ENCODE measurements at regions not wholly inside any gene's neighbourhood (a gene's known extent, or its start where the extent isn't known, plus 50 kb on each side); places are given as distances from the start of the nearest gene placed in this dataset.

GRCh38 chr1:147377263-147378246, 135.1 kb downstream of the CHD1L start:
- Mint-ChIP-seq H3K4me1 (peaks cover 6% of the 10 kb centered on the region), H3K9me3 (peaks cover 16% of the 10 kb centered on the region), H3K27ac (no peak overlapping the region), H3K4me3 (no peak overlapping the region), H3K27me3 (ENCODE audit: low read depth) (no peaks in the 10 kb centered on the region), H3K36me3 (peaks cover 3% of the 10 kb centered on the region; the same call in 1 of the 2 replicates)
- no peak for ATAC-seq
- TF ChIP-seq TCF7 (CRISPR knock-in tag; IDR thresholded peaks at IDR 0.05; ENCODE audit: low read depth) (no peak), SMAD3 (CRISPR knock-in tag; IDR thresholded peaks at IDR 0.05; ENCODE audit: borderline replicate concordance) (no peak)
- no peak for DNase-seq (ENCODE audit: low spot score)
- ChIA-PET POLR2A (no interaction called here), CTCF (interaction anchor here (1.3 to 3.8 kb wide), 3 partner anchors 12 to 249 kb away, joined by 3 to 15 read pairs (median 5); no protein-coding TSS in a partner anchor)

DNA sequence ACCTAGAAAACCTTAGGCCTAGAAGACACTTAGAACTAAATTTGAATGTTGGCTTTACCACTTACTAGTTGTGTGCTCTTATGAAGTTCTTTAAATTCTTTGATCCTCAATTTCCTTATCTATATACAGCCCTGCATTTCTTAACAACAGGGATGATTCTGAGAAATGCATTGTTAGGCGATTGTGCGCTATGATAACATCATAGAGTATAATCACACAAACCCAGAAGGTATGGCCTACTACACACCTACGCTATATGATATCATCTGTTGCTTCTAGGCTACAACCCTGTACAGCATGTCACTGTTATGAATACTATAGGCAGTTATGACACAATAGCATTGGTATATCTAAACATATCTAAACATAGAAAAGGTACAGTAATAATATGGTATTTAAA, 137.4 kb downstream of the CHD1L start:
- H3K4me3 Mint-ChIP-seq = no peak overlapping the region
- CTCF ChIA-PET = interaction anchor here (0.9 to 3.8 kb wide), 2 partner anchors 10 to 106 kb away, joined by 3 to 15 read pairs; no protein-coding TSS in a partner anchor
- TF ChIP-seq SP1 (CRISPR knock-in tag; conservative IDR thresholded peaks at IDR 0.05) (no peak), GABPB1 (CRISPR knock-in tag; IDR thresholded peaks at IDR 0.05) (no peak), ELF4 (CRISPR knock-in tag; IDR thresholded peaks at IDR 0.05; ENCODE audit: low read depth) (no peak), MXD4 (CRISPR knock-in tag; IDR thresholded peaks at IDR 0.05; ENCODE audit: borderline replicate concordance) (no peak), GRHL2 (CRISPR knock-in tag; IDR thresholded peaks at IDR 0.05; ENCODE audit: insufficient replicate concordance, severe bottlenecking) (no peak), IRF2 (CRISPR knock-in tag; IDR thresholded peaks at IDR 0.05; ENCODE audit: borderline replicate concordance, low read depth) (no peak)
- peaks cover 6% of the 10 kb centered on the region for H3K4me1 Mint-ChIP-seq
- peaks cover 3% of the 10 kb centered on the region; the same call in 1 of the 2 replicates for H3K36me3 Mint-ChIP-seq
- H3K27ac Mint-ChIP-seq = no peak overlapping the region
- POLR2A ChIA-PET = no interaction called here
- ATAC-seq (no peak), DNase-seq (ENCODE audit: low spot score) (no peak)
- peaks cover 7% of the 10 kb centered on the region; the same call in 1 of the 2 replicates for H3K9me3 Mint-ChIP-seq
- no peaks in the 10 kb centered on the region for H3K27me3 Mint-ChIP-seq (ENCODE audit: low read depth)

DNA sequence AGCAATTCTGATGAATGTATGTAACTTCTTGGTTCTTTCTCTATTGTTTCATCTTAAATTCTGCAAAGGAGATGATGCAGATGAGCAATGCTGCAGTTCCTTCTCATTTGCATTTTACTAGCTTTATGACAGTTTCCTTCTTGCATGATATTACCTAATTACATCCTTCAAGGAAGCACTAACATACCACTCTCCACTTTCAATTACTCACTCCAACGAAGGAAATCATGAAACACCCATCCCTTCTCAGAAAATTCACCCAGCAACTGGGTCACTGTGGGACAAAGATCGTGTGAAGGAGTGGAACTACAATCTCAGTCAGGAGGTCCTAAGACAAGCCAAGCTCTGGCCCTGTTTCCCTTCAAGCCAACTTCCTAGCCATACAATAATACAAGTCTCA, 142.3 kb downstream of the CHD1L start:
- no peak for DNase-seq (ENCODE audit: low spot score)
- no peak for ATAC-seq
- TF ChIP-seq NR2C2 (CRISPR knock-in tag; IDR thresholded peaks at IDR 0.05) = no peak
- ChIA-PET CTCF (interaction anchor here (0.9 kb wide), 1 partner anchor 42 kb away, joined by 3 read pairs; no protein-coding TSS in a partner anchor), POLR2A (no interaction called here)
- H3K4me3 Mint-ChIP-seq = no peak overlapping the region
- H3K36me3 Mint-ChIP-seq = no peaks in the 10 kb centered on the region
- no peak overlapping the region for H3K27ac Mint-ChIP-seq
- no peaks in the 10 kb centered on the region; the same call in 1 of the 2 replicates for H3K4me1 Mint-ChIP-seq
- no peaks in the 10 kb centered on the region for H3K27me3 Mint-ChIP-seq (ENCODE audit: low read depth)
- no peaks in the 10 kb centered on the region for H3K9me3 Mint-ChIP-seq

GRCh38 chr1:147388969-147389368, 146.5 kb downstream of the CHD1L start:
- no peak for DNase-seq (ENCODE audit: low spot score)
- Mint-ChIP-seq H3K27me3 (ENCODE audit: low read depth) (no peaks in the 10 kb centered on the region; the same call in 1 of the 2 replicates), H3K27ac (no peak overlapping the region), H3K4me3 (no peak overlapping the region), H3K4me1 (peaks cover 7% of the 10 kb centered on the region), H3K9me3 (peaks cover 13% of the 10 kb centered on the region), H3K36me3 (peaks cover 9% of the 10 kb centered on the region; the same call in 1 of the 2 replicates)
- peak; percentile 23; the same call in 1 of the 2 replicates for ATAC-seq
- ChIA-PET POLR2A (no interaction called here), CTCF (interaction anchor here (0.9 to 3.6 kb wide), 16 partner anchors 10 to 501 kb away, joined by 3 to 68 read pairs (median 4); no protein-coding TSS in a partner anchor)
- TF ChIP-seq ZNF512 (CRISPR knock-in tag; IDR thresholded peaks at IDR 0.05; ENCODE audit: borderline replicate concordance) = no peak
- no peak for TF ChIP-seq TEAD1 (CRISPR knock-in tag; IDR thresholded peaks at IDR 0.05)
- no peak for TF ChIP-seq TEAD4 (CRISPR knock-in tag; IDR thresholded peaks at IDR 0.05)
- TF ChIP-seq HMGXB4 (CRISPR knock-in tag; IDR thresholded peaks at IDR 0.05) = no peak
- TF ChIP-seq, protein P1, sequence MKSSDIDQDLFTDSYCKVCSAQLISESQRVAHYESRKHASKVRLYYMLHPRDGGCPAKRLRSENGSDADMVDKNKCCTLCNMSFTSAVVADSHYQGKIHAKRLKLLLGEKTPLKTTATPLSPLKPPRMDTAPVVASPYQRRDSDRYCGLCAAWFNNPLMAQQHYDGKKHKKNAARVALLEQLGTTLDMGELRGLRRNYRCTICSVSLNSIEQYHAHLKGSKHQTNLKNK (CRISPR knock-in tag; IDR thresholded peaks at IDR 0.05) = no peak
- TF ChIP-seq E2F1 (CRISPR knock-in tag; IDR thresholded peaks at IDR 0.05) = no peak
- TF ChIP-seq ZNF423 (CRISPR knock-in tag; IDR thresholded peaks at IDR 0.05) = no peak
- TF ChIP-seq ATF1 (CRISPR knock-in tag; IDR thresholded peaks at IDR 0.05) = no peak
- TF ChIP-seq PRDM15 (CRISPR knock-in tag; IDR thresholded peaks at IDR 0.05) = no peak
- no peak for TF ChIP-seq CREB1 (CRISPR knock-in tag; IDR thresholded peaks at IDR 0.05)
